NT2/D1 (cell line): ENCODE measurements at regions not wholly inside any gene's neighbourhood (a gene's known extent, or its start where the extent isn't known, plus 50 kb on each side); places are given as distances from the start of the nearest gene placed in this dataset.
"Not testable (repeated sequence)": the region's sequence is repeated elsewhere in the genome, so short reads cannot be mapped to it uniquely, and the experiment has no call there.

Experiments
- SUZ12 ChIP-seq: IDR thresholded peaks from 2 replicates; pipeline ENCODE4 v1.6.1; 2011; ENCODE audit not compliant: insufficient read length, insufficient read depth; ENCODE audit errors: extremely low read depth
- YY1 ChIP-seq: IDR thresholded peaks from 2 replicates; pipeline ENCODE4 v1.6.1; 2011; ENCODE audit not compliant: insufficient read length, insufficient read depth

GRCh38 chr1:120525386-120525785 is 110.6 kb downstream of the NBPF8 start:
- not testable (repeated sequence) for TF ChIP-seq YY1, SUZ12
